PC-3 (cell line): ENCODE measurements at regions not wholly inside any gene's neighbourhood (a gene's known extent, or its start where the extent isn't known, plus 50 kb on each side); places are given as distances from the start of the nearest gene placed in this dataset.

Experiments
- ATAC-seq: fragments of 200-7000 bp; cut with Tn5 transposase; 2 replicates; pipeline ENCODE4 v1.9.1; 2020; ENCODE audit warnings: mild to moderate bottlenecking, moderate library complexity
- BruUV-seq: library from RNA; stranded (reverse); fragments of 400-500 nt; replicated peaks from 2 replicates; lab custom pipeline; 2021; lab: Mats Ljungman, UMichigan
- CTCF ChIA-PET: fragments of 300-600 bp; sonication (Branson Sonifier 250); formaldehyde crosslinking; loops from one replicate; lab custom pipeline; 2022; ENCODE audit warnings: antibody characterized with exemption; lab: Charles Lee
- POLR2A ChIA-PET: fragments of 300-600 bp; sonication (Branson Sonifier 250); formaldehyde crosslinking; loops from one replicate; lab custom pipeline; 2022; ENCODE audit warnings: antibody characterized with exemption; ENCODE audit not compliant: unreplicated experiment; lab: Charles Lee
- DNase-seq: peaks from one replicate; pipeline ENCODE4 v3.0.0-alpha.2; 2015
- H2AFZ ChIP-seq: fragments of 300-600 bp; sonication (generic); 2 replicates; pipeline ENCODE4 v1.6.0; 2016; ENCODE audit warnings: antibody characterized with exemption, low read length
- H3F3A ChIP-seq: fragments of 300-600 bp; sonication (generic); one replicate; pipeline ENCODE4 v1.6.0; 2017; ENCODE audit warnings: antibody characterized with exemption, low read length, control low read depth, mild to moderate bottlenecking; ENCODE audit not compliant: unreplicated experiment
- H3K27ac ChIP-seq: fragments of 300-600 bp; sonication (generic); 2 replicates; pipeline ENCODE4 v1.5.1; 2016; ENCODE audit warnings: mild to moderate bottlenecking, low read length
- H3K27me3 ChIP-seq: fragments of 300-600 bp; sonication (generic); 2 replicates; pipeline ENCODE4 v1.6.1; 2016; ENCODE audit warnings: low read length, mixed read lengths
- H3K36me3 ChIP-seq: fragments of 300-600 bp; sonication (generic); 2 replicates; pipeline ENCODE4 v1.6.1; 2016; ENCODE audit warnings: low read depth, mixed run types, low read length, mixed read lengths
- H3K4me1 ChIP-seq: fragments of 300-600 bp; sonication (generic); 2 replicates; pipeline ENCODE4 v1.5.1; 2016; ENCODE audit warnings: low read length; ENCODE audit not compliant: insufficient read depth
- H3K4me2 ChIP-seq: fragments of 300-600 bp; sonication (generic); 2 replicates; pipeline ENCODE4 v1.6.0; 2016; ENCODE audit warnings: low read length
- H3K4me3 ChIP-seq: fragments of 300-600 bp; sonication (generic); 2 replicates; pipeline ENCODE4 v1.5.1; 2016; ENCODE audit warnings: mild to moderate bottlenecking, low read length, mixed read lengths
- H3K79me2 ChIP-seq: fragments of 300-600 bp; sonication (generic); 2 replicates; pipeline ENCODE4 v1.6.1; 2017; ENCODE audit warnings: low read length, mixed read lengths
- H3K9ac ChIP-seq: fragments of 300-600 bp; sonication (generic); 2 replicates; pipeline ENCODE4 v1.6.0; 2016; ENCODE audit warnings: mild to moderate bottlenecking, low read length
- H3K9me2 ChIP-seq: fragments of 300-600 bp; sonication (generic); replicated peaks from 2 replicates; pipeline ENCODE4 v1.6.1; 2016; ENCODE audit warnings: mixed run types, low read length, mixed read lengths
- H3K9me3 ChIP-seq: fragments of 300-600 bp; sonication (generic); 2 replicates; pipeline ENCODE4 v1.6.1; 2016; ENCODE audit warnings: low read length, mixed read lengths
- H4K20me1 ChIP-seq: fragments of 300-600 bp; sonication (generic); 2 replicates; pipeline ENCODE4 v1.6.1; 2016; ENCODE audit warnings: low read length, mixed read lengths
- EZH2 ChIP-seq: fragments of 300-600 bp; sonication (generic); IDR thresholded peaks from one replicate; pipeline ENCODE4 v1.6.1; 2017; ENCODE audit warnings: antibody characterized with exemption, mild to moderate bottlenecking, low read length; ENCODE audit not compliant: unreplicated experiment
- EZH2phosphoT487 ChIP-seq: fragments of 300-600 bp; sonication (generic); IDR thresholded peaks from 2 replicates; pipeline ENCODE4 v1.6.1; 2018; ENCODE audit warnings: mild to moderate bottlenecking, antibody characterized with exemption, low read length, borderline replicate concordance
- intact Hi-C: fragments of 100-400 bp; cut with micrococcal nuclease; formaldehyde crosslinking; loops from 2 replicates; pipeline ENCODE4 v1.9.0; 2023
- TF ChIP-seq, protein P1 (sequence below): fragments of 300-600 bp; sonication (generic); conservative IDR thresholded peaks from 2 replicates; pipeline ENCODE4 v1.5.1; 2017; ENCODE audit warnings: antibody characterized with exemption, low read depth, mild to moderate bottlenecking, low read length

DNA sequence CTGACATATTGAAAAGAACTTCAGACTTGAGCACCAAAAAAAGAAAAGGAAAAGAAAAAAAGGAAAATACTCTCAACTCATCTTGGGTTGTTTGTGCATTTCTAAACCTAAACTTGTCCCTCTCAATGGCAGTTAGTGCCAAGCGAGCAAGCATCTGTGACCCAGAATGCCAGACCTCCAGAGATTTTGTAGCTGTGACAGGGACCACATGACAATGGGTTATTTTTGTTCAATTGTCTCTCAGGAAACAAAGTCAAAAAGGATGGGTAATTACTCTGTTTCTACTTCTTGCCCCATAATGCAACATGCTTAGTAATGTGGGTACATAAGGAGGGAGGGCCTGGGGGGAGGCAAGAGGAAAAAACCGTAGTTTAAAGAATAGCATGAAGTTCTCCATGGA lies 285.7 kb upstream of the RTL1 start:
- Histone ChIP-seq H2AFZ (no peak overlapping the region), H3K4me3 (no peak overlapping the region), H3K27me3 (peaks cover 8% of the 10 kb centered on the region; the same call in 1 of the 2 replicates), H3K79me2 (no peaks in the 10 kb centered on the region), H3K4me1 (no peaks in the 10 kb centered on the region), H3K27ac (no peak overlapping the region), H3K36me3 (no peaks in the 10 kb centered on the region), H3K9me3 (no peaks in the 10 kb centered on the region), H3F3A (no peaks in the 10 kb centered on the region), H3K9ac (no peak overlapping the region), H3K4me2 (no peak overlapping the region), H3K9me2 (no peaks in the 10 kb centered on the region), H4K20me1 (no peaks in the 10 kb centered on the region)
- TF ChIP-seq, protein P1, sequence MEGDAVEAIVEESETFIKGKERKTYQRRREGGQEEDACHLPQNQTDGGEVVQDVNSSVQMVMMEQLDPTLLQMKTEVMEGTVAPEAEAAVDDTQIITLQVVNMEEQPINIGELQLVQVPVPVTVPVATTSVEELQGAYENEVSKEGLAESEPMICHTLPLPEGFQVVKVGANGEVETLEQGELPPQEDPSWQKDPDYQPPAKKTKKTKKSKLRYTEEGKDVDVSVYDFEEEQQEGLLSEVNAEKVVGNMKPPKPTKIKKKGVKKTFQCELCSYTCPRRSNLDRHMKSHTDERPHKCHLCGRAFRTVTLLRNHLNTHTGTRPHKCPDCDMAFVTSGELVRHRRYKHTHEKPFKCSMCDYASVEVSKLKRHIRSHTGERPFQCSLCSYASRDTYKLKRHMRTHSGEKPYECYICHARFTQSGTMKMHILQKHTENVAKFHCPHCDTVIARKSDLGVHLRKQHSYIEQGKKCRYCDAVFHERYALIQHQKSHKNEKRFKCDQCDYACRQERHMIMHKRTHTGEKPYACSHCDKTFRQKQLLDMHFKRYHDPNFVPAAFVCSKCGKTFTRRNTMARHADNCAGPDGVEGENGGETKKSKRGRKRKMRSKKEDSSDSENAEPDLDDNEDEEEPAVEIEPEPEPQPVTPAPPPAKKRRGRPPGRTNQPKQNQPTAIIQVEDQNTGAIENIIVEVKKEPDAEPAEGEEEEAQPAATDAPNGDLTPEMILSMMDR, result no peak
- no peak for TF ChIP-seq EZH2
- no peak for TF ChIP-seq EZH2phosphoT487
- no peak for ATAC-seq
- no TSS peak for BruUV-seq
- intact Hi-C loops, result no loop called here
- DNase-seq, result no peak
- ChIA-PET CTCF (no interaction called here), POLR2A (no interaction called here)

DNA sequence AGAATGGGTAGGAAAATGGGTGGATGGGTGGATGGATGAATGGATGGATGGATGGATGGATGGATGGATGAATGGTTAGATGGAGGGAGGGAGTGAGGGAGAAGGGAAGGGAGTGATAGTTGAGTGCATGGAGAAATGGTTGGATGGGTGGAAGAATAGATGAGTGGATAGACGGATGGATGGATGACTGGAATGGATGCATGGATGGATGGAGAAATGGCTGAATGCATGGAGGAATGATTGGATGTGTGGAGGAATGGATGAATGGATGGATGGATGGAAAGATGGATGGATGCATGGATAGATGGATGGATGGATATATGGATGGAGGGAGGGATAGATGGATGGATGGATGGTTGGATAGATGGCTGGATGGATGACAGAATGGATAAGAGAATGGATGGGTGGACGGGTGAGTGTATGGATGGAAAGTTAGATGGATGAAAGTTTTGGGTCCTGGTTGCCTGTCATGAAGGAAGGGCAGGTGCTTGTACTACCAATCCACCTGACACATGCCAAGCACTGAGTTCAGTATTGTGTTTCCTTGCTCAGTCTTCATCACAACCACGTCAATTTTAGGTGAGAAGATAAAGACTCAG lies 286.5 kb upstream of the RTL1 start:
- TF ChIP-seq, protein P1, result no peak
- no peak for TF ChIP-seq EZH2
- no peak for TF ChIP-seq EZH2phosphoT487
- DNase-seq, result no peak
- Histone ChIP-seq H3K9ac (no peak overlapping the region), H3K4me1 (no peaks in the 10 kb centered on the region), H3K4me3 (no peak overlapping the region), H3K36me3 (no peaks in the 10 kb centered on the region), H3K79me2 (no peaks in the 10 kb centered on the region), H2AFZ (no peak overlapping the region), H3K27ac (no peak overlapping the region), H3K27me3 (peaks cover 8% of the 10 kb centered on the region; the same call in 1 of the 2 replicates), H3K9me3 (no peaks in the 10 kb centered on the region), H3F3A (no peaks in the 10 kb centered on the region), H3K9me2 (no peaks in the 10 kb centered on the region), H4K20me1 (no peaks in the 10 kb centered on the region), H3K4me2 (no peak overlapping the region)
- CTCF ChIA-PET, result no interaction called here
- no TSS peak for BruUV-seq
- intact Hi-C loops, result no loop called here
- POLR2A ChIA-PET, result no interaction called here
- no peak for ATAC-seq

DNA sequence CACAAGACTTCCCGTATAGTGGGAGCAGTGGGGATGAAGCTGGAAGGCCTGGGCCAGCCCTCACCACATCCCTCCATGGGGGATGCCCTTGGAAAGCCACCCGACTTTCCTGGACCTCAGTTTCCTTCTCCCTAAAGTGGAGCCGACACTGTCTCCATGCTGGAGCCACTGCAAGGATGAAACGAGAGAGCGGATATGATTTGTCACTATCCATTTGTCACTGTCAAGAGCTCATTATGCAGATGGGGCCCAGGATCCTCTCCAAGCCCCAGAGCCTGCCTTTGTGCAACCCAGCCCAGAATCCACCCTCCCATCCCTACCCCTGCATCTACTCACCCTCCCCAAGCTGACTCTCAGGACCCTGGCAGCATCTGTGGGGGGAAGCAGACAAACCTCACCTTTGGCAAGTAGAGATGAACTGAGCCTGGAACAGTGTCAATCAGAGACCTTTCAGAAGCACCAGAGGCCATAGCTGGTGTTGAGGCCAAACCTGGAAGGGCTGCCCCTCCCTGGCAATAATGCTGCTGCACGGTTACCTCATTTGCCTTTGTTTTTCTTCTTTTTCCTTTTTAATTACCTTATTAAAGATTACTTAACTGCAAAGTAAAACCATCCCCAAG lies 287.7 kb upstream of the RTL1 start:
- ChIA-PET POLR2A (no interaction called here), CTCF (no interaction called here)
- no peak for TF ChIP-seq EZH2
- TF ChIP-seq, protein P1, result no peak
- no peak for TF ChIP-seq EZH2phosphoT487
- H3K27me3 ChIP-seq, result peaks cover 8% of the 10 kb centered on the region; the same call in 1 of the 2 replicates
- H3K27ac ChIP-seq, result no peak overlapping the region
- no peak overlapping the region for H3K9ac ChIP-seq
- H3F3A ChIP-seq, result no peaks in the 10 kb centered on the region
- ATAC-seq, result no peak
- no peak overlapping the region for H3K4me3 ChIP-seq
- H3K9me2 ChIP-seq, result no peaks in the 10 kb centered on the region
- H4K20me1 ChIP-seq, result no peaks in the 10 kb centered on the region
- intact Hi-C loops, result no loop called here
- H3K4me1 ChIP-seq, result no peaks in the 10 kb centered on the region
- BruUV-seq, result no TSS peak
- H3K4me2 ChIP-seq, result no peak overlapping the region
- H3K36me3 ChIP-seq, result no peaks in the 10 kb centered on the region
- no peaks in the 10 kb centered on the region for H3K79me2 ChIP-seq
- no peaks in the 10 kb centered on the region for H3K9me3 ChIP-seq
- DNase-seq, result no peak
- H2AFZ ChIP-seq, result no peak overlapping the region
